ENCODE measurements at regions not wholly inside any gene's neighbourhood (a gene's known extent, or its start where the extent isn't known, plus 50 kb on each side); places are given as distances from the start of the nearest gene placed in this dataset.

DNA sequence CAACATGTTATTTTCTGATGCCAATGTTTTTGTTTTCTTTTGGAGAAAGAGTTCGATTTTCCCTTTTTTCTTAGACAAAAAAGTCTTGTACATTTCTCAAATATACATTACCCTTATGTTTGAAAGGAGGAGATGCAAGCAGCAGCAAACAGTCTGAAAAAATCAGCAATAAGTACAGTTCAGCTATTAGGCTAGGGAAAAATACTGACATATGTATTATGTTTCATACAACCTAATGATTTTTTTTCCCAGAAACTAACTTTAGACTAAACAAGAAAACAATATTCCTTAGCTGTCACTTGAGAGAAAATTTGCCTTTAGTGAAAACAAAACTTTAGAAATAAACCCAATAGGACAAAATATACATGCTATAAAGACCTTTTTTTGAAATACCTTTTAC is 1223.5 kb downstream of the SLITRK1 start:
- no peak for TF ChIP-seq CTCF (IDR thresholded peaks at IDR 0.05)
- no peak for TF ChIP-seq POLR2A (IDR thresholded peaks at IDR 0.05)

Data from gastroesophageal sphincter (tissue), 3 donors.